CD4-positive, alpha-beta T cell (primary cell): ENCODE measurements at regions not wholly inside any gene's neighbourhood (a gene's known extent, or its start where the extent isn't known, plus 50 kb on each side); places are given as distances from the start of the nearest gene placed in this dataset.
"Not testable (repeated sequence)": the region's sequence is repeated elsewhere in the genome, so short reads cannot be mapped to it uniquely, and the experiment has no call there.

ENCODE experiments used
- ATAC-seq: fragments of 200-7000 bp; cut with Tn5 transposase; one replicate; pipeline ENCODE4 v1.10.0; 2022; ENCODE audit warnings: mild to moderate bottlenecking; ENCODE audit not compliant: poor library complexity
- CTCF ChIA-PET: fragments of 350-600 bp; sonication (Branson Sonifier 250); formaldehyde crosslinking; loops from one replicate; lab custom pipeline; 2021; ENCODE audit warnings: antibody characterized with exemption, inconsistent platforms; lab: Charles Lee
- POLR2A ChIA-PET: fragments of 350-600 bp; sonication (Branson Sonifier 250); formaldehyde crosslinking; loops from one replicate; lab custom pipeline; 2021; ENCODE audit warnings: antibody characterized with exemption, inconsistent platforms; lab: Charles Lee
- DNase-seq, 14 experiments: peaks; one replicate each; pipeline ENCODE4 v3.0.0-alpha.2; 2013 to 2020; ENCODE audit warnings: mixed read lengths in 2 of 14
- H3K27ac ChIP-seq, 2 donors: one replicate each; pipeline versions ENCODE4 v1.5.1 to v1.7.0; 2013; ENCODE audit warnings: low read length in 2 of 2, low read depth in 1 of 2, mild to moderate bottlenecking in 1 of 2
- H3K27me3 ChIP-seq, 2 experiments: 1 replicate in 1 of 2; 2 replicates in 1 of 2; pipeline versions ENCODE4 v1.6.1 to v1.7.0; 2013; ENCODE audit warnings: low read length in 2 of 2, control low read depth in 1 of 2, mild to moderate bottlenecking in 1 of 2, moderate library complexity in 1 of 2; ENCODE audit not compliant: insufficient read depth in 2 of 2, control insufficient read depth in 1 of 2
- H3K36me3 ChIP-seq: one replicate; pipeline ENCODE4 v1.6.1; 2013; ENCODE audit warnings: low read length, control low read depth; ENCODE audit not compliant: insufficient read depth
- H3K4me1 ChIP-seq: one replicate; pipeline ENCODE4 v1.6.1; 2013; ENCODE audit warnings: low read length, control low read depth; ENCODE audit not compliant: insufficient read depth
- H3K4me3 ChIP-seq: one replicate; pipeline ENCODE4 v1.5.1; 2013; ENCODE audit warnings: mild to moderate bottlenecking, low read length, moderate library complexity
- H3K9me3 ChIP-seq, 2 experiments: 1 replicate in 1 of 2; 2 replicates in 1 of 2; pipeline versions ENCODE4 v1.6.1 to v1.7.0; 2013; ENCODE audit warnings: low read length in 2 of 2, mild to moderate bottlenecking in 2 of 2, control low read depth in 1 of 2, moderate library complexity in 1 of 2; ENCODE audit not compliant: control insufficient read depth in 1 of 2, insufficient read depth in 1 of 2
- H3K27ac Mint-ChIP-seq: one replicate; pipeline ENCODE4 v1.8.0; 2020; ENCODE audit warnings: mixed read lengths
- H3K27me3 Mint-ChIP-seq: one replicate; pipeline ENCODE4 v1.8.0; 2021; ENCODE audit warnings: mixed read lengths
- H3K36me3 Mint-ChIP-seq: one replicate; pipeline ENCODE4 v1.8.0; 2021; ENCODE audit warnings: low read depth, mixed read lengths
- H3K4me1 Mint-ChIP-seq: one replicate; pipeline ENCODE4 v1.8.0; 2021; ENCODE audit warnings: low read depth, mixed read lengths
- H3K4me3 Mint-ChIP-seq: one replicate; pipeline ENCODE4 v1.8.0; 2020; ENCODE audit warnings: mild to moderate bottlenecking, mixed read lengths
- H3K9me3 Mint-ChIP-seq: one replicate; pipeline ENCODE4 v1.8.0; 2020; ENCODE audit warnings: mixed read lengths
- CTCF ChIP-seq: fragments of 200-600 bp; IDR thresholded peaks from one replicate; pipeline ENCODE4 v1.8.0; 2022; ENCODE audit warnings: antibody characterized with exemption, mild to moderate bottlenecking
- intact Hi-C, 2 experiments: fragments of 100-400 bp; cut with DNase I in 1 of 2; cut with micrococcal nuclease in 1 of 2; formaldehyde crosslinking; loops; one replicate each; pipeline versions ENCODE4 v1.15.1 to v1.9.0; 2023 to 2025; cut with DNase I, micrococcal nuclease

- no peak for ATAC-seq
- H3K36me3 Mint-ChIP-seq = no peaks in the 10 kb centered on the region
- peaks cover 0 to 9% of the 10 kb centered on the region in 2 experiments for H3K27me3 ChIP-seq
- DNase-seq = no peak
- H3K4me1 ChIP-seq = no peaks in the 10 kb centered on the region
- TF ChIP-seq CTCF = no peak
- no peaks in the 10 kb centered on the region for H3K36me3 ChIP-seq
- peaks cover 10% of the 10 kb centered on the region for H3K9me3 Mint-ChIP-seq
- POLR2A ChIA-PET = no interaction called here
- no peak overlapping the region for H3K27ac ChIP-seq
- H3K4me3 ChIP-seq = no peak overlapping the region
- H3K27me3 Mint-ChIP-seq = peaks cover 28% of the 10 kb centered on the region
- no peaks in the 10 kb centered on the region for H3K4me1 Mint-ChIP-seq
- no peak overlapping the region for H3K4me3 Mint-ChIP-seq
- no peak overlapping the region for H3K27ac Mint-ChIP-seq
- CTCF ChIA-PET = no interaction called here
- intact Hi-C loops = no loop called here
- peaks cover 0 to 13% of the 10 kb centered on the region in 2 experiments for H3K9me3 ChIP-seq
Measured at GRCh38 chr17:26962255-26963162, 331.4 kb upstream of the WSB1 start.

- H3K4me1 Mint-ChIP-seq = no peaks in the 10 kb centered on the region
- intact Hi-C loops = no loop called here
- ATAC-seq = no peak
- H3K36me3 Mint-ChIP-seq = no peaks in the 10 kb centered on the region
- H3K27me3 Mint-ChIP-seq = peaks cover 28% of the 10 kb centered on the region
- H3K4me3 Mint-ChIP-seq = no peak overlapping the region
- POLR2A ChIA-PET = no interaction called here
- no peak overlapping the region for H3K4me3 ChIP-seq
- H3K27ac Mint-ChIP-seq = no peak overlapping the region
- TF ChIP-seq CTCF = no peak
- no peak overlapping the region for H3K27ac ChIP-seq
- no peaks in the 10 kb centered on the region for H3K36me3 ChIP-seq
- CTCF ChIA-PET = no interaction called here
- peaks cover 10% of the 10 kb centered on the region for H3K9me3 Mint-ChIP-seq
- H3K9me3 ChIP-seq = peaks cover 0 to 13% of the 10 kb centered on the region in 2 experiments
- DNase-seq = no peak
- H3K27me3 ChIP-seq = peaks cover 0 to 9% of the 10 kb centered on the region in 2 experiments
- H3K4me1 ChIP-seq = no peaks in the 10 kb centered on the region
Measured at GRCh38 chr17:26963163-26963503, 330.8 kb upstream of the WSB1 start.

GRCh38 chr17:26965898-26966624, 327.9 kb upstream of the WSB1 start:
- H3K9me3 ChIP-seq = peaks cover 0 to 13% of the 10 kb centered on the region in 2 experiments
- H3K27me3 ChIP-seq, H3K27ac Mint-ChIP-seq, ATAC-seq, DNase-seq, POLR2A ChIA-PET, H3K4me1 ChIP-seq, H3K27ac ChIP-seq, intact Hi-C loops, H3K9me3 Mint-ChIP-seq, H3K4me1 Mint-ChIP-seq, H3K36me3 ChIP-seq, H3K4me3 ChIP-seq, H3K36me3 Mint-ChIP-seq, CTCF ChIA-PET, H3K4me3 Mint-ChIP-seq: not testable (repeated sequence)
- peaks cover 23% of the 10 kb centered on the region for H3K27me3 Mint-ChIP-seq

- ATAC-seq, H3K4me1 Mint-ChIP-seq, H3K27ac ChIP-seq, H3K36me3 Mint-ChIP-seq, intact Hi-C loops, H3K27me3 ChIP-seq, H3K36me3 ChIP-seq, H3K4me3 ChIP-seq, H3K9me3 Mint-ChIP-seq, H3K4me1 ChIP-seq, DNase-seq, POLR2A ChIA-PET, CTCF ChIA-PET, H3K4me3 Mint-ChIP-seq, H3K27ac Mint-ChIP-seq: not testable (repeated sequence)
- peaks cover 0 to 13% of the 10 kb centered on the region in 2 experiments for H3K9me3 ChIP-seq
- H3K27me3 Mint-ChIP-seq = peaks cover 19% of the 10 kb centered on the region
Measured at GRCh38 chr17:26966625-26967179, 327.2 kb upstream of the WSB1 start.

- H3K27me3 Mint-ChIP-seq, H3K4me1 ChIP-seq, intact Hi-C loops, H3K27me3 ChIP-seq, H3K27ac ChIP-seq, POLR2A ChIA-PET, H3K36me3 ChIP-seq, H3K27ac Mint-ChIP-seq, ATAC-seq, DNase-seq, H3K36me3 Mint-ChIP-seq, H3K4me3 Mint-ChIP-seq, CTCF ChIA-PET, H3K4me1 Mint-ChIP-seq, H3K4me3 ChIP-seq, H3K9me3 Mint-ChIP-seq: not testable (repeated sequence)
- peaks cover 0 to 28% of the 10 kb centered on the region in 2 experiments for H3K9me3 ChIP-seq
Measured at GRCh38 chr17:26981845-26982425, 312.0 kb upstream of the WSB1 start.
